ENCODE measurements at regions not wholly inside any gene's neighbourhood (a gene's known extent, or its start where the extent isn't known, plus 50 kb on each side); places are given as distances from the start of the nearest gene placed in this dataset.

GRCh38 chr18:11310476-11311086 lies 161.2 kb upstream of the PIEZO2 start:
- peak; percentile 62 for DNase-seq

- peak; percentile 29 for DNase-seq
Observed at GRCh38 chr18:11309172-11309571, 159.8 kb upstream of the PIEZO2 start.

- DNase-seq = no peak
Observed at GRCh38 chr18:11308499-11308898, 159.1 kb upstream of the PIEZO2 start.

GRCh38 chr18:11307716-11308115 lies 158.3 kb upstream of the PIEZO2 start:
- DNase-seq = no peak

- DNase-seq = no peak
Observed at GRCh38 chr18:11305507-11305906, 156.1 kb upstream of the PIEZO2 start.

- DNase-seq = no peak
Observed at GRCh38 chr18:11304928-11305327, 155.6 kb upstream of the PIEZO2 start.

- DNase-seq = no peak
Observed at GRCh38 chr18:11296946-11297345, 147.6 kb upstream of the PIEZO2 start.

- no peak for DNase-seq
Observed at GRCh38 chr18:11293794-11294193, 144.4 kb upstream of the PIEZO2 start.

- DNase-seq = no peak
Observed at GRCh38 chr18:11290786-11291185, 141.4 kb upstream of the PIEZO2 start.

- DNase-seq = no peak
Observed at GRCh38 chr18:11289248-11289647, 139.9 kb upstream of the PIEZO2 start.

- no peak for DNase-seq
Observed at GRCh38 chr18:11288401-11288800, 139.0 kb upstream of the PIEZO2 start.

GRCh38 chr18:11286431-11286830 lies 137.1 kb upstream of the PIEZO2 start:
- no peak for DNase-seq

- DNase-seq = no peak
Observed at GRCh38 chr18:11284811-11285210, 135.4 kb upstream of the PIEZO2 start.

GRCh38 chr18:11284349-11284748 lies 135.0 kb upstream of the PIEZO2 start:
- DNase-seq = no peak

GRCh38 chr18:11283479-11284161 lies 134.3 kb upstream of the PIEZO2 start:
- DNase-seq = peak; percentile 35

GRCh38 chr18:11279461-11279860 lies 130.1 kb upstream of the PIEZO2 start:
- no peak for DNase-seq

GRCh38 chr18:11276678-11277077 lies 127.3 kb upstream of the PIEZO2 start:
- no peak for DNase-seq

- DNase-seq = no peak
Observed at GRCh38 chr18:11274144-11274794, 124.9 kb upstream of the PIEZO2 start.

GRCh38 chr18:11272516-11272915 lies 123.1 kb upstream of the PIEZO2 start:
- DNase-seq = no peak

- DNase-seq = no peak
Observed at GRCh38 chr18:11271954-11272353, 122.6 kb upstream of the PIEZO2 start.

- peak; percentile 50 for DNase-seq
Observed at GRCh38 chr18:11269257-11269656, 119.9 kb upstream of the PIEZO2 start.

GRCh38 chr18:11268741-11269233 lies 119.4 kb upstream of the PIEZO2 start:
- peak; percentile 76 for DNase-seq

GRCh38 chr18:11268153-11268552 lies 118.8 kb upstream of the PIEZO2 start:
- no peak for DNase-seq

All from eye (tissue), 1 donor.